ENCODE measurements at regions not wholly inside any gene's neighbourhood (a gene's known extent, or its start where the extent isn't known, plus 50 kb on each side); places are given as distances from the start of the nearest gene placed in this dataset.

DNA sequence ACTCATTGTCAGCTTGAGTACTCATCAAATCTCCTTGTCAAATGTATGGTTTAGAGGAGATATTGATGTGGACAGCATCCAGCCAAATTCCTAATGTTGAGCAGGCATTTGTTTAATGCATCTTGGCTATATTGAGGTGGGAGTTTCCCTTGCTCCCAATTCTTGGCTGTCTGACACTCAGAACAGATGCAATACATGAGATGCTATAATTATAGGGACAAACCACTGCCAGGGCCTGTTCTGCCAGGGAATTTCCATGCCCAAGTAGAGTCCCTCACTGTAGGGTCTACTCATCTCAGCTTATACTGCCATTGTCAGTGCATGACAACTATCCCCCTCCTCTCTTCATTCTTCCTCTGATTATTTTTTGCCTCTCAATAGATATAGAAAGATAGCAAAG lies 392.0 kb upstream of the KCNN2 start:
- ATAC-seq (ENCODE audit: poor library complexity) (no peak), DNase-seq (no peak)
- intact Hi-C loops (cut with DNase I) = no loop called here

DNA sequence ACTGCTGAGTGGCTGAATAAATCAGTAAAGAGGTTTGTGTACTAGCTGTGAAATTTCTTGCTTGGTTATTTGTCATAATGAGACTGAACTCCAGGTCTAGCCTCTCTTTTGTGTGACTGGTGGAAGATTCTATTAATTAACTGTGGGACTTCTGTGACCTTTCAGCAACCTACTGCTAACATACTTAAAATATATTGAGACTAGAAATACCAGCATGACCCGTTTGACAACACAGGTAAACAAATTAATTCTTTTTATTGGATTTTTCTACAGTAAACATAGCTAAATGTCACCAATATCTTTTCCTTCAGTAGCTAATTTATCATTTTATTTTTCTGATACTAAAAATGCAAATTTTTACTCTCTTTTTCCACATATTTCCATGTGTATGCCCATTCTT lies 390.4 kb upstream of the KCNN2 start:
- intact Hi-C loops (cut with DNase I) = no loop called here
- ATAC-seq (ENCODE audit: poor library complexity) (no peak), DNase-seq (no peak)

GRCh38 chr5:113974976-113975375 lies 386.9 kb upstream of the KCNN2 start:
- no peak for DNase-seq
- intact Hi-C loops (cut with DNase I) = no loop called here
- ATAC-seq (ENCODE audit: poor library complexity) = no peak

- DNase-seq (no peak), ATAC-seq (ENCODE audit: poor library complexity) (peak; percentile 51)
- intact Hi-C loops (cut with DNase I) = no loop called here
Measured at GRCh38 chr5:113984928-113985327, 376.9 kb upstream of the KCNN2 start.

DNA sequence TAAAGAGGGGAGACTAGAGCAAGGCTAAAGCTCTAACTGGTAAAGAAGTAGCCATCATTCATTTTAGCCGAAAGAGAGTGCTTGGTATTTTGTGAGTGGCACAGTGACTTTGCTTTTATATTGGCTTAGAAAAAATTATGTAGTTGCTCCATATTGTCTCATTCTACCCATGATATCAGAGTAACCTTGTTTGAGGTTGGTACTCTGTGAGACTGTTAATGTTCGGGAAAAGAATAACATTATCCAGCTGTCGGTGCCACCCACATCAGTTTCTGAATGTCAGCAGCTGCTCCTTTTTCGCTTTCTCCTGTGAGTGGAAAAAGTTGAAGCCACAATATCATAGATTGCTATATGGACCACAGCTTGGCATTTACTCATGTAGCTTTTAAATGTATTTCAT lies 376.4 kb upstream of the KCNN2 start:
- ATAC-seq (ENCODE audit: poor library complexity) (no peak), DNase-seq (no peak)
- intact Hi-C loops (cut with DNase I) = no loop called here

- intact Hi-C loops (cut with DNase I) = no loop called here
- DNase-seq (no peak), ATAC-seq (ENCODE audit: poor library complexity) (no peak)
Measured at GRCh38 chr5:113989278-113989912, 372.5 kb upstream of the KCNN2 start.

- intact Hi-C loops (cut with DNase I) = no loop called here
- DNase-seq = no peak
- no peak for ATAC-seq (ENCODE audit: poor library complexity)
Measured at GRCh38 chr5:113989913-113990305, 372.0 kb upstream of the KCNN2 start.

GRCh38 chr5:114001076-114001475 lies 360.8 kb upstream of the KCNN2 start:
- no peak for ATAC-seq (ENCODE audit: poor library complexity)

GRCh38 chr5:114006582-114006981 lies 355.3 kb upstream of the KCNN2 start:
- intact Hi-C loops (cut with DNase I) = no loop called here
- no peak for ATAC-seq (ENCODE audit: poor library complexity)
- DNase-seq = no peak

More at GRCh38 chr5:114001076-114001475, 360.8 kb upstream of the KCNN2 start:
- no peak for DNase-seq
- intact Hi-C loops (cut with DNase I) = no loop called here

DNA sequence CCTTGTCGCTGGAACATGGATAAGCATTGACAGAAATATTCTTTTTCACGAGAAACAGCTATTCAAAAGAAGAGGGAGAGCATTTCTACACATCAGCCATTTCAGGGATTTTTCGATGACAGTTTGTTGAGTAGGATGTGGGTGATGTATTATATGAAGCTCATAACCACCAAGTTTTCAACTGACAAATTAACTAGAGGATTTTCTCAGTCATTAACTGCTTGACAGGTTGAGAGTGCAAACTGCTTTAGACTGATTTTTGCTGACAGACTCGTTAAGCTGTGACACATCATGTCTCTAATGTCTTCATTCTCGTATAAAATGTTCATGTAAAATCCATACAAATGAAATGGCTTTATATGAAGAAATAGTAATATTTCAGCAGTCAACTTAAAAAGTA lies 354.2 kb upstream of the KCNN2 start:
- DNase-seq (no peak), ATAC-seq (ENCODE audit: poor library complexity) (no peak)
- intact Hi-C loops (cut with DNase I) = no loop called here

DNA sequence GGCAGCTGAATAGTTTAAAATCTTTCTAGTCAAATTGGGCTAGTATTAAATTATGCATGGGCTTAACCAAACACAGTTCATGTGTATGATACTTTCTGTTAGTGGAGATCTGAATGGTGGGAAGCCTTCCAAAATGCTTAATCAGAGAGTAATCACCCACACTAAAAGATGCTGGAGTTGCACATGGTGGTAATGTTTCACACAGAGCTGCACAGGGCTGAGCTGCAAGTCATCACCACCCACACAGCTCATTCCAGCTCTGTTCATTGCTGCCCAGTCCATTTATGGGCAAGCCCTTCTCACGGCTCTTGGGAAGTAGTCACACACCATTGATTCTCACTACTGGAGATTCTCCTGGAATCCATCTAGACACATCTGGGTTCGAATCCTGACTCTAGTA lies 351.5 kb upstream of the KCNN2 start:
- DNase-seq (no peak), ATAC-seq (ENCODE audit: poor library complexity) (no peak)
- intact Hi-C loops (cut with DNase I) = loop anchor here (10.0 kb wide), 1 partner anchor 434 kb away; no protein-coding TSS in a partner anchor

DNA sequence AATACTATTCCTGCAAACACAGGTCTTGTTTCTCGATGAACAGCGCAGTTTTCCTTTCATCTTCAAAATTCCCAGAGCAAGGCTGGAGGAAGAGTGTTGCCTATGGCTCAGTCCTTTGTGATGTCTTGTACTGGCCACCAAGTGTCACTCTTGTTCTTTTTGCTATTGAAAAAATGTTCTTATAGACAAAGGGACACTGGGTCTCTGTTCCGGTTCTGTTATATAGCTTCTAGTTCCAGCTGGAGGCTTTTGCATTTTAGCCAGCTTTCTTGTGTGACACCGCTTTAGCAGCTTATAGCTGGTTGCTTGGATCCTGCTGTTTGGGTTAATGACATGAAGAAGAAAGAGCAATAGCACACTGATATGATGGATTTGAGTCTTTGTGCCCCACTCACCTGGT lies 343.7 kb upstream of the KCNN2 start:
- intact Hi-C loops (cut with DNase I) = loop anchor here (10.0 kb wide), 1 partner anchor 427 kb away; no protein-coding TSS in a partner anchor
- no peak for DNase-seq
- peak; percentile 49 for ATAC-seq (ENCODE audit: poor library complexity)

- ATAC-seq (ENCODE audit: poor library complexity) = no peak
- intact Hi-C loops (cut with DNase I) = no loop called here
- no peak for DNase-seq
Measured at GRCh38 chr5:114038756-114039155, 323.1 kb upstream of the KCNN2 start.

DNA sequence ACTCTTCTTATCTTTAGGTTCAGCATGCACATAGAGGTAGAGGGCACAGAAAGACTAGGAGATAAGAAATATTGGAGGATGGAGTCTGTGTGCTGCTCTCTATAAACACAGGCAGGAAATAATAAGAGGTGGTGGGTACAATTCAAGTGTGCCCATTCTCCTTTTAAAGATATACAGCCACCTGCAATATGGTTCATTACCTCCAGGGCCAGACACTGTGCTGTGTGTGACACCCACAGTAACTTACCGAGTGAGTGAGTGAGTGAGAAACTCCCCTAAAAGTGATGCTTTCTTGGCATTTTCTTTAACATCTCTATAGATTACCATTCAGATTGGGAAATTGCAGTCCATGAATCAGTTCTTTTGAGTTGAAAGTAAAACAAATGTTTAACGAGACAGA lies 311.8 kb upstream of the KCNN2 start:
- DNase-seq (no peak), ATAC-seq (ENCODE audit: poor library complexity) (no peak)
- intact Hi-C loops (cut with DNase I) = no loop called here

DNA sequence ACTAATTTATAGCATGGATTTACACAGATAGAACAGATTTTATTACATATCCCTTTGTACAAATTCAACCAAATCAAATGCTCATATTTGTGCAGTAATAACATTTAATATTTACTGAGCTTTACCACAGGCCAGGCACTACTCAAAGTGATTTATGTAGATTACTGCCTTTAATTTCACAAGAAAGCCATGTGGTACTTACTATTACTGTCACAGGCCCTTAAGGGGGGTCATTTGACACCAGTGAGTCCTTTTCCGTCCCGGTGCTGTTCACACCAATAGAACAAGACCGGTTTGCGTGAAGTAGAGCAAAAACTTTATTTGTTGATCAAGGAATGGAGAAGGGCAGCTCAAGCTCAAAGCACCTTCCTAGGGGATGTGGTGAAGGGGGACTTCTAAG lies 308.5 kb upstream of the KCNN2 start:
- intact Hi-C loops (cut with DNase I) = no loop called here
- DNase-seq = no peak
- ATAC-seq (ENCODE audit: poor library complexity) = no peak

- intact Hi-C loops (cut with DNase I) = no loop called here
- DNase-seq = no peak
- no peak for ATAC-seq (ENCODE audit: poor library complexity)
Measured at GRCh38 chr5:114054594-114054993, 307.3 kb upstream of the KCNN2 start.

DNA sequence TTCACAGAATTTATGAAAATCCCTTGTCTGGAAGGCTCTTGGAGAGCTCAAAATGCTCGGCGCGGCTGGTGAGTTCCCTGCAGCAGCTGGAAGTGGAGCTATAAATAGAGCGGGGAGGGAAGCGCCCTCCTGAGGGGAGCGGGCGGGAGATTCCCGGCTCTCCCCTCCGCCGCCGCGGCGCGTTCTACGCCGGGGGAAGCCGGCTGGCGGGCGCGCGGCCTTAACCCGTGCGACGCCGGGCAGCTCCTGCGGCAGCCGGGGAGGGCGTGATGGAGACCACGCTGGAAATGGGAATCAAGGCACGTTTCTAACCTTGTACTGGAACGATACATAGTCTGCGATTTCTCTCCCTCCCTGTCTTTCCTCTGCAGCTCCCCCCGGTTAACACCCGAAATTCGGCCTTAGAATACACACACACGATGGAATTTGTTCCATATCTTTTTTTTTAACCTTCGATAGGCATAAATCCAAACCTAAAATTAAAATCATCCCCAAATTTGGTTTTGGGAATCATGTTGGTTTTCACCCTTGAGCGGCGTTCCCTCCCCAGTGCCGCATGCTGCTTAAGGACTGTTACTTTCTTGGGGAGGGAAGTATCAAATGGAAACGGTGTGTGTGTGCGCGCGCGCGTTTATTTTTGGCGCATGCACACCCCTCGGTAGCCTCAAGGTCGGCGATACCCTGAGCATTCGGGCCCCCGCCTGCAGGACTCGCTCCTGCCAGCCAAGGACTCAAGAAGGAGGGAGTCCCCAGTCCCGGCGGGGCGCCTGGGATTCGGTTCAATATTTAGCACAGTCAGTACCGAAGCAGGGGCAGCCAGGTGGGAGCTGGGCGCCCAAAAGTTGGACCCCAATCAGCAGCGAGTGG lies 306.3 kb upstream of the KCNN2 start:
- ATAC-seq (ENCODE audit: poor library complexity) = peak; percentile 98
- intact Hi-C loops (cut with DNase I) = no loop called here
- DNase-seq = peak; percentile 69

- DNase-seq (no peak), ATAC-seq (ENCODE audit: poor library complexity) (peak; percentile 50)
- intact Hi-C loops (cut with DNase I) = no loop called here
Measured at GRCh38 chr5:114056185-114056538, 305.7 kb upstream of the KCNN2 start.

- ATAC-seq (ENCODE audit: poor library complexity) = no peak
- intact Hi-C loops (cut with DNase I) = no loop called here
- no peak for DNase-seq
Measured at GRCh38 chr5:114060866-114061265, 301.0 kb upstream of the KCNN2 start.

Measured in Right ventricle myocardium superior (tissue), 1 donor.